IgD-negative memory B cell (primary cell): ENCODE measurements at regions not wholly inside any gene's neighbourhood (a gene's known extent, or its start where the extent isn't known, plus 50 kb on each side); places are given as distances from the start of the nearest gene placed in this dataset.

Experiments
- H3K27ac Mint-ChIP-seq, 3 donors: one replicate each; pipeline ENCODE4 v1.8.0; 2020 to 2022; ENCODE audit warnings: mild to moderate bottlenecking in 3 of 3, mixed read lengths in 3 of 3, moderate library complexity in 1 of 3
- H3K27me3 Mint-ChIP-seq: one replicate; pipeline ENCODE4 v1.8.0; 2021; ENCODE audit warnings: mixed read lengths
- H3K36me3 Mint-ChIP-seq: one replicate; pipeline ENCODE4 v1.8.0; 2020; ENCODE audit warnings: mild to moderate bottlenecking, mixed read lengths
- H3K4me1 Mint-ChIP-seq, 3 donors: one replicate each; pipeline ENCODE4 v1.8.0; 2020 to 2022; ENCODE audit warnings: mixed read lengths in 3 of 3, mild to moderate bottlenecking in 1 of 3
- H3K4me3 Mint-ChIP-seq, 4 donors: one replicate each; pipeline ENCODE4 v1.8.0; 2020 to 2022; ENCODE audit warnings: mild to moderate bottlenecking in 4 of 4, mixed read lengths in 4 of 4, moderate library complexity in 3 of 4
- H3K9me3 Mint-ChIP-seq, 3 donors: one replicate each; pipeline ENCODE4 v1.8.0; 2020 to 2021; ENCODE audit warnings: mixed read lengths in 3 of 3, mild to moderate bottlenecking in 1 of 3

DNA sequence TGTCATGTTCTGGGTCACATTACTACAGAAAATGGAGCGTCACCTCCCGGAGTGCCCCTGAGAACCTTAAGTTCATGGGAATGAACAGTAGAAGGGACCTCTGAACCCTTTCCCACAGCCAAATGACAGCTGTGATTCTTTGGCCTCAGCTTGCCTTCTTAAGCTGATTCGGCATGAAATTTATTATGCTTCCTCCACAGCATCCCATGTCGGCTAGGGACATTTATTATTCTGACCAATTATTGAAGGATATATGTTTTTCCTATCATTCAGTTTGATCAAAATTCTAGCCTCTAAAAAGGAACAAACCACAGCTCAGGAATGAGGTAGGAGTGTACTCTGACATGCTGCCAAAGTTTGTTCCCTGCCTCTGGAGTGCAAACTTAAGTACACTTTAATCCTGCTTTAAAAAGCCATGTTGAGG, 440.6 kb downstream of the CETN3 start:
- Mint-ChIP-seq H3K27ac (no peak overlapping the region), H3K27me3 (no peaks in the 10 kb centered on the region), H3K4me1 (peaks cover 0 to 2% (median 0%) of the 10 kb centered on the region in 3 donors), H3K36me3 (no peaks in the 10 kb centered on the region), H3K9me3 (no peaks in the 10 kb centered on the region), H3K4me3 (no peak overlapping the region)

DNA sequence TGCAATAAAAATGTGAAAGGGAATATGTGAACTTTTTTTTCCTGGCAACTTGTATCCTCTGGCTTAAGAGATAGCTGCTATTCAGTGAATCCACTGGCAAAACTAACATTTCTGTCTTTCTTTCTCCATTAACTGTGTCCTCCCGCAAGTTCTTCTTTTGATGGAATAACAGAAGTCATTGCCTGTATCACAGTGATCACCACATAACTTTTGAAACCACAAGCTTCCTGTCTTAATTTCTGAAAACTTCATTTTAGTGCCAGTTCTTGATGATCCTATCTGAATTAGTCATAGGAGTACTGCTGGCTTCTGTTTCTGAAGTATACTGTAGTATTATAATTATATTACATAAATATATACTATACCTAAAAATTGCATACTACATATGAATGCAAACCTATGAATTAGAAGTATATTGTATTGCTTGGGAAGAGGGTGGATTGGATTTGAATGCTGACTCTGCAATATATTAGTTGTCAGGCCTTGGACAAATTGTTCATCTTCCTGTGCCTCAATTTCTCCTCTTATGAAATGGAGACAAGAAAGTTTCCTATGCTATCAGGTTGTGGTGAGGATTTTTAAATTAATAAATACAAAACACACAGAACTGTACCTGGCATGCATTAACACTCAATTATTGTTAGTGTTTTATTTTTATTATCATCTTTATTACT, 441.6 kb downstream of the CETN3 start:
- H3K4me3 Mint-ChIP-seq = no peak overlapping the region
- no peaks in the 10 kb centered on the region for H3K27me3 Mint-ChIP-seq
- H3K9me3 Mint-ChIP-seq = no peaks in the 10 kb centered on the region
- H3K4me1 Mint-ChIP-seq = peaks cover 0 to 2% (median 0%) of the 10 kb centered on the region in 3 donors
- no peaks in the 10 kb centered on the region for H3K36me3 Mint-ChIP-seq
- no peak overlapping the region for H3K27ac Mint-ChIP-seq

DNA sequence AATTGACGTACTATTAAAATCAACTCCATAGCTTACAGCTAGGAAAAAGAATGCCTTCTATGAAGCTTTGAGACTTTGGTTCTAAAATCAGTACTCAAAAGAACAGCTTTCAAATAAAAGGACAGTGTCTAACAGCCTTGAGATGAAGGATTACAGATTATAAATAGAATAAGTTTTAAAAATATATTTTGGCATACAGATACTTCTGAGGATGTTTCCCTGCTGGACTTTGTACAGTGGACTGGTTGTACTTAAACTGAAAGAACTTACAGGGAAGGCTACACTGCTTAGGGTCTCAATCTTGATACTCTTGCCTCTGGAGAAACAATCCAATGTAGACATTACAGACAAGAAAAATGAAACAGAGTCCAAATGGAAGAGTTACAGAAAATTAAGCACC, 452.7 kb downstream of the CETN3 start:
- Mint-ChIP-seq H3K36me3 (no peaks in the 10 kb centered on the region), H3K27ac (no peak overlapping the region), H3K9me3 (no peaks in the 10 kb centered on the region), H3K4me1 (no peaks in the 10 kb centered on the region), H3K27me3 (no peaks in the 10 kb centered on the region), H3K4me3 (no peak overlapping the region)

DNA sequence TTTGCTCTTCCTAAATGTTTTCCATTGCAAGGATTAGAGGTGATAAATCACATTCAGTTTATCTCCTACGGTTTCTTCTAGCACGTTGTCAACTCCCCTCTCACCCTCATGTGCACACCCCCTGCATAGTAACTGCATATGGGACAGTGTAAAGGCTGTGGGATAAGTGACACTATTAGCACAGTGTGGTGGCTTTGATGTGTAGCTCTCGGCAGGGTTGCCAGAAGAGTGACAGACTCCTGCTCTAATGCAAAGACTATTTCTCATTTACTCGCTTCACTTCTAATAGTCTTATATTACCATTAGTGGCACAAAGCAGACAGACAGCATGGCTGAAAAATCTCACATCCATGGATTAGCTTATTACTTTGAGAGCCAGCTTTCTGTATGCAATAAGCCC, 454.6 kb downstream of the CETN3 start:
- Mint-ChIP-seq H3K27ac (no peak overlapping the region), H3K27me3 (no peaks in the 10 kb centered on the region), H3K9me3 (no peaks in the 10 kb centered on the region)

DNA sequence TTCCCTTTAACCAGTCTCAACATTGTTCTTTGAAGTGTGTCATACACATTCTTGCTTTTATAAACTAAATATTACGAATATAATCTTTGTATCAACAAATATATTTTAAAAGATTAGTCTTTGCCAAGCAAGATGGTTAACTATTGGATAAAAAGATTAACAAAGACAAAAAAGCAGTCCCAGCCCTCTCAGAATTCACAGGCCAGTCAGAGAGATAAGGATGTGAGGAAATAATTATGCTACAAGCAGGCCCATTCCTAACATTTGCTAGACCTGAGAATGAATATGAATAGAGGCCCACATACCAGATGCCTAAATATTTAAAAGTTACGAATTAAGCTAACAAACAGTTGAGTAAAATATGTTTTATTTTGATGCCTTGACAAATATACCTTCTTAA, 457.7 kb downstream of the CETN3 start:
- Mint-ChIP-seq H3K27me3 (no peaks in the 10 kb centered on the region), H3K27ac (no peak overlapping the region), H3K36me3 (no peaks in the 10 kb centered on the region), H3K4me3 (no peak overlapping the region), H3K4me1 (peaks cover 0 to 6% (median 3%) of the 10 kb centered on the region in 3 donors), H3K9me3 (peaks cover 0 to 4% (median 0%) of the 10 kb centered on the region in 3 donors)

More for the DNA sequence above, 454.6 kb downstream of the CETN3 start:
- no peaks in the 10 kb centered on the region for H3K4me1 Mint-ChIP-seq
- H3K4me3 Mint-ChIP-seq = no peak overlapping the region
- no peaks in the 10 kb centered on the region for H3K36me3 Mint-ChIP-seq

DNA sequence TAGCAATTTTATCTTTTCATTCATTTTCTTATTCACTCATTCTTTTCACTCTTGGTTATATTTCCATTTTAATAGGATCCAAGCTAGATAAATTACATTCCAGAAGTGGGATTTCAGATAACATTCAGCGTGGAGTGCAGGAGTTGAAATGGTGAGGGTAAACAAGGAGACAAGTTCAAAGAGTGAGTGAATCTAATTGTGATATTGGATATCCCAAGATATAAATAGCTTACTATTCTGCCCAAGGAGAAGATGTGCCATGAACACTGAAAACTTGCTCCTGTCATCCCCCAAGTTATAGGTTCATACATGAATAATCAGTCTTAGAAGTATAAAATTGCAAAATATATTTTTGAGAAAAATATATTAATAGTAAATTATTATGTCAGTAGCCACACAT, 459.3 kb downstream of the CETN3 start:
- no peak overlapping the region for H3K4me3 Mint-ChIP-seq
- H3K27ac Mint-ChIP-seq = no peak overlapping the region
- H3K4me1 Mint-ChIP-seq = peaks cover 0 to 6% (median 3%) of the 10 kb centered on the region in 3 donors
- no peaks in the 10 kb centered on the region for H3K27me3 Mint-ChIP-seq
- H3K9me3 Mint-ChIP-seq = peaks cover 0 to 4% (median 0%) of the 10 kb centered on the region in 3 donors
- H3K36me3 Mint-ChIP-seq = no peaks in the 10 kb centered on the region

DNA sequence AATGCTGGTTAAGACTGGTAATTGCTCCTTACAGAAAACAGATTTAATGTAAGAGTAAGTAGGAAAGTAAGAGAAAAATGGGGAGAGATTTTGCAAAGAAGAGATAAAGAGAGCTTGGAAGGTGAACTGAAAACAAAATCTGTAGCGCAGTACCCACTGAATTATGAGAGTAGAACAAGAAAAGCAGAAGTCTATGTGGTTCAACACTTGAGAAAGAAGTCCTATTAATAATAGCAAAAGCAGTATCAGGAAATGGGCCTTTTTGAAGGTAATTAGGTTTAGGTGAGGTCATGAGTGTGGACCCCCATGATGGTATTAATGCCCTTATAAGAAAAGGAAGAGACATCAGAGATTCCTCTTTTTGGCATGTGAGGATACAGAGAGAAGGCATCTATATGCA, 460.6 kb downstream of the CETN3 start:
- H3K36me3 Mint-ChIP-seq = no peaks in the 10 kb centered on the region
- peaks cover 0 to 6% (median 3%) of the 10 kb centered on the region in 3 donors for H3K4me1 Mint-ChIP-seq
- H3K27me3 Mint-ChIP-seq = no peaks in the 10 kb centered on the region
- peaks cover 0 to 4% (median 0%) of the 10 kb centered on the region in 3 donors for H3K9me3 Mint-ChIP-seq
- no peak overlapping the region for H3K27ac Mint-ChIP-seq
- H3K4me3 Mint-ChIP-seq = no peak overlapping the region

DNA sequence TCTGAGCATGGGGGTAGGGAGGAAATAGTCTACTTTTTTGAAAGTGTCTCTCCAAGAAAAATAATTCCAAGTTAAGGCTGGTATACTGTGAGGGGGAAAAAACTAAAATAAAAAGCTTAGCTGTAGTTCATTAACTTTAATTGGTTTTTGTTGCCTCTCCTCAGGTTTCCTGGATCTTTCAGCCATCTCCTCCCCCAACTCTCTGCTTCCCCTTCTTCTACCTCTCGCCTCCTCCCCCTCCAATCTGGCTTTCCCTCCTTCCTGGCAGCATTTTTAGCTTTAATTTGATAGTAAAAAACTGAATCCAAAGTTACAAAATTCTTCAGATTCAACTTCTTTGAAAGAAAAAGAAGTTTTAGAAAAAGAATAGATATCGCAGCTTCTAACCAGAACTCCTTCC, 462.6 kb downstream of the CETN3 start:
- Mint-ChIP-seq H3K4me1 (peaks cover 0 to 6% (median 3%) of the 10 kb centered on the region in 3 donors), H3K4me3 (no peak overlapping the region), H3K9me3 (peaks cover 0 to 4% (median 0%) of the 10 kb centered on the region in 3 donors), H3K27ac (no peak overlapping the region), H3K36me3 (no peaks in the 10 kb centered on the region), H3K27me3 (no peaks in the 10 kb centered on the region)

DNA sequence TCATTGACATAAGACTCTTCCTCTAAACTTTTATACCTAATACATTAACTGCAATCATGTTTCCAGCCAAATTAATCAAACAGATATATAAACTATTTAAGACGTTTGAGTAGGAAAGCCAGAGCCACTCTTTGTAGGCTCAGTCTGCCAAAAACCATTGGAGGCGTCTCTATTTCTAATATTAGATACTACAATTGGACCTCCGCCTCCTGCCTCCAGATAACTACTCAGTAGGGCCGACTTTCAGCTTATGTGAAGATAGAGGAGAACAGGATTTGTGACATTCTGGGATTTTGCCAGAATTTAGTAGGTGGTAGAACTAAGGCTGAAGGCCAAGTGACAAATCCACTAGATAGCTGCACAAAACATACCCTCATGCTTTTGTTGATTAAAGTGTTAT, 463.0 kb downstream of the CETN3 start:
- no peaks in the 10 kb centered on the region for H3K27me3 Mint-ChIP-seq
- H3K4me1 Mint-ChIP-seq = peaks cover 0 to 6% (median 3%) of the 10 kb centered on the region in 3 donors
- no peaks in the 10 kb centered on the region for H3K36me3 Mint-ChIP-seq
- peaks cover 0 to 4% (median 0%) of the 10 kb centered on the region in 3 donors for H3K9me3 Mint-ChIP-seq
- no peak overlapping the region for H3K4me3 Mint-ChIP-seq
- no peak overlapping the region for H3K27ac Mint-ChIP-seq

DNA sequence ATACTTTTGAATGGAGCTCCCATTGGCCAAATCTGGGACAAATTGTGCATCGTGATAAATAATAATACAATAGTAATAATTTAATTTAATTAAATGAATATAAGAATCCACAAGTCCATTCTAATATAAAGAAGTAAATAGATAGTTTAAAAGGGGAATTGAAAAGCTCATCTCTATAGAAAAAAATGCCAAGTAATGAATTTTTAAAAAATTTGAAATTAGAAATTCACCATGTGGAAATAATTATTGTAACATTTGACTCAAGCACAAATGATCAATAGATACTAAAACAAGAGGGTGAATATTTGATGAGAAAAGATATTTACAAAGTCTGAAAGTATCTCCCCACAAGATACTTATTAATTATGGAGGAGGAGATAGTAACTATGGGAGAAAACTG, 467.4 kb downstream of the CETN3 start:
- Mint-ChIP-seq H3K4me3 (no peak overlapping the region), H3K27ac (no peak overlapping the region), H3K9me3 (no peaks in the 10 kb centered on the region), H3K27me3 (no peaks in the 10 kb centered on the region), H3K36me3 (no peaks in the 10 kb centered on the region), H3K4me1 (no peaks in the 10 kb centered on the region)

DNA sequence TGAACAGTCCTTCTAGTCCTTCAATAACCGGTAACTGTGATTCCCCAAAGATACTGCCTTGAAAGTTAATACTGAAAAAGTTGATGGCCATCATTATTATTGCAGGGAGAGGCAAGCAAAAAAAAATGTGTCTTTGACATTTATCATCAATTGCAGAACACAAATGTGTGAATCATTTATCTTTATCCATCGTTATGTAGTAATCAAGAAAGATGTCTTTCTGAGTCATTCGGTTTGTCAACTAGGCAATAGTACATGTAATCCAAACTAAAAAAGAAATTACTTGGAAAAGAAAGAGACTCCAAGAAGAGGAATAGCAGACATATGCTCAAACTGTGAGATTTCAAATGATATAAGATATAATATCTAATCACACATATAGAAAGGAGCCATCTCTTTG, 473.0 kb downstream of the CETN3 start:
- Mint-ChIP-seq H3K9me3 (no peaks in the 10 kb centered on the region), H3K36me3 (no peaks in the 10 kb centered on the region), H3K27ac (no peak overlapping the region), H3K4me3 (no peak overlapping the region), H3K27me3 (peaks cover 1% of the 10 kb centered on the region), H3K4me1 (peaks cover 3 to 16% (median 4%) of the 10 kb centered on the region in 3 donors)

DNA sequence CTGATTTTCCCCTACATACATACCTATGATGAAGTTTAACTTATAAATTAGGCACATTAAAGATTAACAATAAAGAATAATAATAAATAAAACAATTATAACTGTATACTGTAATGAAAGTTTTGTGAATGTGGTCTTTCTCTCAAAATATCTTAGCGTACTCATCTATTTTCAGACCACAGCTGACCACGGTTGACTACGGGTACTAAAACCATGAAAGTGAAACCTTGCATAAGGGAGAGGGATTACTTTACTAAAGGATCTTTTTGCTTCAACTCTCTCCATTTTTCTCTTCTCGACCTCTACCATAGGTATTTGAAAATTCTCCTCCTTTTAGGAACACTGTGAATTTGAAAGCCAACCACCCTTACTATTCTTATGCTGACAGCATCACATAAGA, 475.5 kb downstream of the CETN3 start:
- Mint-ChIP-seq H3K4me3 (peak overlapping the region in 3 of 4 donors; percentile 8 to 28 (median 11)), H3K36me3 (no peaks in the 10 kb centered on the region), H3K27ac (peak overlapping the region in 1 of 3 donors; percentile 10), H3K9me3 (no peaks in the 10 kb centered on the region), H3K27me3 (peaks cover 1% of the 10 kb centered on the region), H3K4me1 (peaks cover 3 to 27% (median 16%) of the 10 kb centered on the region in 3 donors)

DNA sequence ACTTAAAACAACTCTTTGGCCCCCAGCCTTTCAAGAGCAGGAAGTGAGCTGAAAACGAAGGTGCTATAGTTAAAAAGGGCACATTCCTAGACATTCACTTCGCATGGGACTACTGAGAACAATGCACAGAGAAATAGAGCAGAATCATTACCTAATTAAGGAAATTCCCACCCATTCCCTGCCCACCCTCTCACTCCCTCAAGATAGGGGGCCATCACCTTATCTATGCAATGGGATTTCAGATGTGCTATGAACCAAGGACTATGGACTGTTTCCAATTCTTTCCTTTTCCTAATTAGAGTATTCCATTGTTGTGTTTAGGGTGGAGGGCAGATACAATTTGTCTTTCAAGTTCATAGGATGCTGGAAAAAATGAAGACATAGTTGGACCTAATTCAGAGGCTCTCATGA, 476.8 kb downstream of the CETN3 start:
- H3K27ac Mint-ChIP-seq = no peak overlapping the region
- H3K36me3 Mint-ChIP-seq = no peaks in the 10 kb centered on the region
- no peak overlapping the region for H3K4me3 Mint-ChIP-seq
- H3K9me3 Mint-ChIP-seq = no peaks in the 10 kb centered on the region
- peaks cover 1% of the 10 kb centered on the region for H3K27me3 Mint-ChIP-seq
- peaks cover 7 to 30% (median 17%) of the 10 kb centered on the region in 3 donors for H3K4me1 Mint-ChIP-seq

DNA sequence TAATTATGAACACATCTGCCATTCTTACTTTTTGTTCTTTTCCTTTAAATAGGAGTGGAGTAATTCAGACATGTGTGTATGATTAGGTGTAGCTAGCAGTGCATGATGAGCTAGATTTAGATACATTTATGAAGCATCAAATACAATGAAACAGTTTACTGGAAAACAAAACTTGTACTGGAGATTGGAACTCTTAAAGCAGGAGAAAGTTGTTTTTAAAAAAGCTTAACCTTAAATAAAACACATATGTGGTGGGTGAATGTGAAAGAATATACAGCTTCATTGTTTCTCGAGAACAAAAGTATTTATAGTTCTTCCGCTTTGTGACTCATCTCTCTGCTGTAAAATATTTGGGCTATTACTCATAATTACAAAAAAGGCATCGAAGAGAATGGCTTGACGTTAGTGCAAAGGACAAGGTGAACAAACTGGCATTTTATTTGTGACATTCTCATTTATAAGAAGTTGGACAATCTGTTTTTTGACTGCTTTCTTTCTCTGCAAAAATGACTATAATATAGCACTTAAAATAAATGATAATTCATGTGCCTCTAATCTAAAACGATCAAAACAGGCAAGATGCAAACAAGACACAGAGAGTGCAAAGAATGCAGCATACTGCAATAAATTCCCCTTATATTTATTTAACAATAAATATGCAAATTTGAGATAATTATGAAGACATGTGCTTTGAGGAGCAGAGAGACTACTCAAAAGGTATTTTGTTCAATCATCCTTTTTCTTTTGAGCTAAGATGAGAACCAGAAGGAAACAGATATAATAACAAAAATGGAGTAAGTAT, 478.8 kb downstream of the CETN3 start:
- H3K4me3 Mint-ChIP-seq = peak overlapping the region in 3 of 4 donors; percentile 6 to 77 (median 55)
- peaks cover 7 to 30% (median 17%) of the 10 kb centered on the region in 3 donors for H3K4me1 Mint-ChIP-seq
- no peak overlapping the region for H3K27ac Mint-ChIP-seq
- peaks cover 0 to 3% (median 2%) of the 10 kb centered on the region in 3 donors for H3K9me3 Mint-ChIP-seq
- peaks cover 1% of the 10 kb centered on the region for H3K27me3 Mint-ChIP-seq
- no peaks in the 10 kb centered on the region for H3K36me3 Mint-ChIP-seq

DNA sequence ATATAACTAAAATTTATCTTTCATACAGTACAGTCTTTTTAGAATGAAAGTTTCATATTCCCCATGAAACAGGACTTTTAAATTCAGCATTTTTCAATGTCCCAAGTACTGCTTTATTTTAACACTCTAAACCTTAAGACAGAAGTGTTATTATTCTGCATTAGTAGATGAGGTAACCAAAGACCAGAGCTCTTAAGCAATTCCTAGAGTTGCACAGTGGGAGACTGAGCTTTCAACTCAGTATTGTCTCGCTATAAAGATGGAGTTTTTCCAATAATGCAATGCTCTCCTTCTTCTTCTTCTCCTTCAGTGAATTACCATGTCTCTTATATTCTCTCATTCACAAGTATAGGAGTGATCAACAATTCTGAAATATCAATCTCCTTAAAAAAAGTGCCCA, 479.7 kb downstream of the CETN3 start:
- H3K27me3 Mint-ChIP-seq = peaks cover 1% of the 10 kb centered on the region
- peaks cover 7 to 30% (median 17%) of the 10 kb centered on the region in 3 donors for H3K4me1 Mint-ChIP-seq
- H3K9me3 Mint-ChIP-seq = peaks cover 0 to 3% (median 3%) of the 10 kb centered on the region in 3 donors
- no peaks in the 10 kb centered on the region for H3K36me3 Mint-ChIP-seq
- H3K27ac Mint-ChIP-seq = no peak overlapping the region
- H3K4me3 Mint-ChIP-seq = peak overlapping the region in 1 of 4 donors; percentile 12
